ENCODE measurements at regions not wholly inside any gene's neighbourhood (a gene's known extent, or its start where the extent isn't known, plus 50 kb on each side); places are given as distances from the start of the nearest gene placed in this dataset.

DNA sequence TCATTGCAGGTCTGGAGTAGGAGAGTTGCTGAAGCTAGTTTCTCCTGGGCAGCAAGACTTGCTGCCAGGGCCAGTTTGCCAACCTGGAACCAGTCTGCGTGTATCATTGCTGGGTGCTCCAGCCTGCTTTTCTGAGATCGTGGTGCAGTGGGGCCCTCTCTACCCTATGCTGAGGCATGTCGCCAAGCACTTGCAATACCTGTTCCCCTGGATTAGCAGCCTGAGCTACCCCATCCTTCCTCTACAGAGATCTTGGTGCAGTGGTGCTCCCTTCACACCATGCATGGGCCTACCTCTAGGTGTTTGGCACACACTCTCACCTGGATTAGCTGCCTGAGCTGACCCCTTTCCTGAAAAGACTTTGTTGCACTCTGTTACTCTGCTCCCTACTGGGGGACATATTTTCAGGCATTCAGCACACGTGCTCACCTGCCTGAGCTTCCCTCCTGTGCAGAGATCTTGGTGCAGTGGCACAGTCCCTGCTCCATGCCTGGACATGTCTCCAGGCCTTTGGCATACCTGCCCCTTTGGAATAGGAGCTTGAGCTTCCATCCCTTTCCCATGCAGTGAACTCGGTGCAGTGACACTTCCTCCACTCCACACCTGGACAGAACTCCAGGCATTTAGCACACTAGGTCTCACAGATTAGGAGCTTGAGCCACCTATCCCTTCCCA is 133.7 kb upstream of the CXCL13 start:
- Histone ChIP-seq H3K27me3 (ENCODE audit: low read length) (no peaks in the 10 kb centered on the region), H3K36me3 (ENCODE audit: low read length) (no peaks in the 10 kb centered on the region), H4K20me1 (ENCODE audit: low read depth, low read length) (no peaks in the 10 kb centered on the region), H3K9me3 (ENCODE audit: insufficient read depth, low read length) (no peaks in the 10 kb centered on the region), H3K9ac (ENCODE audit: low read length) (no peak overlapping the region), H2AFZ (ENCODE audit: low read depth, low read length, severe bottlenecking) (no peak overlapping the region), H3K4me3 (ENCODE audit: insufficient read depth, low read length, poor library complexity, severe bottlenecking) (no peak overlapping the region), H3K27ac (ENCODE audit: low read depth, low read length) (no peak overlapping the region), H3K4me2 (ENCODE audit: low read depth, low read length, poor library complexity, severe bottlenecking) (no peak overlapping the region), H3K79me2 (ENCODE audit: insufficient read depth, low read length) (no peaks in the 10 kb centered on the region), H3F3A (ENCODE audit: insufficient read depth) (no peaks in the 10 kb centered on the region), H3K9me2 (replicated peaks; ENCODE audit: insufficient read depth, low read length) (no peaks in the 10 kb centered on the region)
- TF ChIP-seq EZH2phosphoT487 (conservative IDR thresholded peaks at IDR 0.05; ENCODE audit: low read length) (no peak), CTCF (IDR thresholded peaks at IDR 0.05; ENCODE audit: insufficient read depth, low read length, poor library complexity, severe bottlenecking) (no peak)

GRCh38 chr4:77473509-77473908 is 132.1 kb upstream of the CXCL13 start:
- no peak for TF ChIP-seq EZH2phosphoT487 (conservative IDR thresholded peaks at IDR 0.05; ENCODE audit: low read length)
- TF ChIP-seq CTCF (IDR thresholded peaks at IDR 0.05; ENCODE audit: insufficient read depth, low read length, poor library complexity, severe bottlenecking), result no peak
- H3F3A ChIP-seq (ENCODE audit: insufficient read depth), result no peaks in the 10 kb centered on the region
- H3K36me3 ChIP-seq (ENCODE audit: low read length), result no peaks in the 10 kb centered on the region
- no peak overlapping the region for H3K27ac ChIP-seq (ENCODE audit: low read depth, low read length)
- no peak overlapping the region for H3K4me2 ChIP-seq (ENCODE audit: low read depth, low read length, poor library complexity, severe bottlenecking)
- H3K27me3 ChIP-seq (ENCODE audit: low read length), result no peaks in the 10 kb centered on the region
- no peak overlapping the region for H3K4me3 ChIP-seq (ENCODE audit: insufficient read depth, low read length, poor library complexity, severe bottlenecking)
- no peaks in the 10 kb centered on the region for H3K9me3 ChIP-seq (ENCODE audit: insufficient read depth, low read length)
- H3K9me2 ChIP-seq (replicated peaks; ENCODE audit: insufficient read depth, low read length), result no peaks in the 10 kb centered on the region
- H2AFZ ChIP-seq (ENCODE audit: low read depth, low read length, severe bottlenecking), result no peak overlapping the region
- H3K79me2 ChIP-seq (ENCODE audit: insufficient read depth, low read length), result no peaks in the 10 kb centered on the region
- H4K20me1 ChIP-seq (ENCODE audit: low read depth, low read length), result no peaks in the 10 kb centered on the region
- no peak overlapping the region for H3K9ac ChIP-seq (ENCODE audit: low read length)

DNA sequence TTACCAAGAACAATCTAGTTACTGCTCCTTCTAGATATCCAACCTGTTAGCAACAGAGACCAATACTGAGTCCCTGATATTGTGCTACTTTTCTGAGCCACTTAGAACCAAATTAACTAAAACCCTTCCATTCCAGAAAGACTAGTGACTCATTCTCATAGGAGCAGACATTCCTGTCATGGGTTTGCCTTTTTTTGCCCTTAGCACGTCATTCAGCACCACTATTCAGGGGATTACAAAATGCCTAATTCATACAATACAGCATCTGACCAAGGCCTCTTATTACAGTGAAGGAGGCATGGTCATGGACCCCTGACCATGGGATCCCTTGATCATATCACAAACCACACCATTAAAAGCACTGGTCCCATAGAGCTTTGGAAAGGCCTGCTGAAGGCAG is 123.8 kb upstream of the CXCL13 start:
- no peak overlapping the region for H3K27ac ChIP-seq (ENCODE audit: low read depth, low read length)
- H3K79me2 ChIP-seq (ENCODE audit: insufficient read depth, low read length), result no peaks in the 10 kb centered on the region
- TF ChIP-seq CTCF (IDR thresholded peaks at IDR 0.05; ENCODE audit: insufficient read depth, low read length, poor library complexity, severe bottlenecking), result no peak
- no peak for TF ChIP-seq EZH2phosphoT487 (conservative IDR thresholded peaks at IDR 0.05; ENCODE audit: low read length)
- no peak overlapping the region for H3K9ac ChIP-seq (ENCODE audit: low read length)
- no peak overlapping the region for H2AFZ ChIP-seq (ENCODE audit: low read depth, low read length, severe bottlenecking)
- H4K20me1 ChIP-seq (ENCODE audit: low read depth, low read length), result no peaks in the 10 kb centered on the region
- no peaks in the 10 kb centered on the region for H3K27me3 ChIP-seq (ENCODE audit: low read length)
- no peak overlapping the region for H3K4me2 ChIP-seq (ENCODE audit: low read depth, low read length, poor library complexity, severe bottlenecking)
- no peaks in the 10 kb centered on the region for H3K36me3 ChIP-seq (ENCODE audit: low read length)
- H3K9me3 ChIP-seq (ENCODE audit: insufficient read depth, low read length), result no peaks in the 10 kb centered on the region
- H3K9me2 ChIP-seq (replicated peaks; ENCODE audit: insufficient read depth, low read length), result no peaks in the 10 kb centered on the region
- no peak overlapping the region for H3K4me3 ChIP-seq (ENCODE audit: insufficient read depth, low read length, poor library complexity, severe bottlenecking)
- no peaks in the 10 kb centered on the region for H3F3A ChIP-seq (ENCODE audit: insufficient read depth)
